T1000 (cell line): ENCODE measurements at regions not wholly inside any gene's neighbourhood (a gene's known extent, or its start where the extent isn't known, plus 50 kb on each side); places are given as distances from the start of the nearest gene placed in this dataset.
"Not testable (repeated sequence)": the region's sequence is repeated elsewhere in the genome, so short reads cannot be mapped to it uniquely, and the experiment has no call there.

Experiments
- DNase-seq: peaks from one replicate; lab custom pipeline; 2025; ENCODE audit warnings: mixed read lengths; lab: John Stamatoyannopoulos, UW

- DNase-seq: no peak
Measured at GRCh38 chr12:88889326-88890110, 309.2 kb upstream of the KITLG start.

GRCh38 chr12:88884600-88884999, 304.3 kb upstream of the KITLG start:
- DNase-seq: no peak

GRCh38 chr12:88882662-88883061, 302.4 kb upstream of the KITLG start:
- no peak for DNase-seq

- DNase-seq: no peak
Measured at GRCh38 chr12:88880051-88880450, 299.8 kb upstream of the KITLG start.

GRCh38 chr12:88878295-88878694, 298.0 kb upstream of the KITLG start:
- no peak for DNase-seq

GRCh38 chr12:88876857-88877256, 296.6 kb upstream of the KITLG start:
- no peak for DNase-seq

GRCh38 chr12:88870000-88870737, 289.9 kb upstream of the KITLG start:
- DNase-seq: no peak

- DNase-seq: no peak
Measured at GRCh38 chr12:88868050-88868449, 287.8 kb upstream of the KITLG start.

- no peak for DNase-seq
Measured at GRCh38 chr12:88867510-88867909, 287.2 kb upstream of the KITLG start.

GRCh38 chr12:88866881-88867280, 286.6 kb upstream of the KITLG start:
- no peak for DNase-seq

GRCh38 chr12:88865537-88865936, 285.3 kb upstream of the KITLG start:
- no peak for DNase-seq

GRCh38 chr12:88860851-88861250, 280.6 kb upstream of the KITLG start:
- DNase-seq: no peak

- no peak for DNase-seq
Measured at GRCh38 chr12:88856201-88856600, 275.9 kb upstream of the KITLG start.

GRCh38 chr12:88855301-88855700, 275.0 kb upstream of the KITLG start:
- DNase-seq: no peak

GRCh38 chr12:88854260-88854659, 274.0 kb upstream of the KITLG start:
- no peak for DNase-seq

- DNase-seq: not testable (repeated sequence)
Measured at GRCh38 chr12:88847246-88847645, 267.0 kb upstream of the KITLG start.

GRCh38 chr12:88844426-88844825, 264.2 kb upstream of the KITLG start:
- no peak for DNase-seq

GRCh38 chr12:88842314-88842713, 262.0 kb upstream of the KITLG start:
- DNase-seq: no peak

- DNase-seq: no peak
Measured at GRCh38 chr12:88839486-88839885, 259.2 kb upstream of the KITLG start.

- DNase-seq: no peak
Measured at GRCh38 chr12:88836156-88836555, 255.9 kb upstream of the KITLG start.

- no peak for DNase-seq
Measured at GRCh38 chr12:88834226-88834625, 254.0 kb upstream of the KITLG start.

- no peak for DNase-seq
Measured at GRCh38 chr12:88833641-88834116, 253.4 kb upstream of the KITLG start.

- not testable (repeated sequence) for DNase-seq
Measured at GRCh38 chr12:88828537-88828936, 248.3 kb upstream of the KITLG start.
